NT2/D1 (cell line): ENCODE measurements at regions not wholly inside any gene's neighbourhood (a gene's known extent, or its start where the extent isn't known, plus 50 kb on each side); places are given as distances from the start of the nearest gene placed in this dataset.

Experiments
- DNase-seq: peaks from one replicate; pipeline ENCODE4 v3.0.0-alpha.2; 2011; ENCODE audit warnings: low read depth, low spot score
- H3K27me3 ChIP-seq: 2 replicates; pipeline ENCODE4 v1.6.0; 2011; ENCODE audit warnings: mild to moderate bottlenecking; ENCODE audit not compliant: insufficient read length, insufficient read depth
- H3K36me3 ChIP-seq: 2 replicates; pipeline ENCODE4 v1.6.1; 2011; ENCODE audit warnings: mild to moderate bottlenecking, low read length, mixed read lengths; ENCODE audit not compliant: insufficient read depth, insufficient read length
- H3K4me1 ChIP-seq: 2 replicates; pipeline ENCODE4 v1.5.1; 2011; ENCODE audit not compliant: insufficient read depth, insufficient read length
- H3K4me3 ChIP-seq: 2 replicates; pipeline ENCODE4 v1.5.1; 2011; ENCODE audit warnings: low read depth; ENCODE audit not compliant: insufficient read length
- H3K9ac ChIP-seq: 2 replicates; pipeline ENCODE4 v1.6.0; 2011; ENCODE audit warnings: low read depth; ENCODE audit not compliant: insufficient read length
- H3K9me3 ChIP-seq: 2 replicates; pipeline ENCODE4 v1.5.1; 2011; ENCODE audit warnings: mild to moderate bottlenecking, low read length; ENCODE audit not compliant: insufficient read depth
- SUZ12 ChIP-seq: IDR thresholded peaks from 2 replicates; pipeline ENCODE4 v1.6.1; 2011; ENCODE audit not compliant: insufficient read length, insufficient read depth; ENCODE audit errors: extremely low read depth
- YY1 ChIP-seq: IDR thresholded peaks from 2 replicates; pipeline ENCODE4 v1.6.1; 2011; ENCODE audit not compliant: insufficient read length, insufficient read depth
- ZNF274 ChIP-seq: IDR thresholded peaks from 2 replicates; pipeline ENCODE4 v1.6.1; 2011; ENCODE audit warnings: mild to moderate bottlenecking, low read depth, low read length

DNA sequence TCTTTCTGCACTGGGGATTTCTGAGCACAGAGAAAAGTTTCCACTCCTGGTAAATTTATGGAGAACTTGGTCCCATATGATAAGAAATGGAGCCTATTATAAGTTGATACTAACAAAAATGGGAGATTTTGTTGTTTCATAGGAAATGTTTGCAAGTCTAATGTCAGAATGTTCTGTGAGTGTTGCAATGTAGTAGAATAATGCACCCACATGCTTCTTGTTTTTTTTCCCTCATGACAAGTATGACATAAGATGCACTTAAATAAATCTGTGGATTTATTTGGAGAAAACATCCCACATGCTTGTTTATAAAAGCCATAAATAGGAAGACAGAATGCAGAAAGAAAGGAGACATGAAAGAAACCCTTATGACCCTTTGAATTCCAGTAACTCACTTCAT lies 50.8 kb upstream of the KCNJ6 start:
- no peaks in the 10 kb centered on the region for H3K27me3 ChIP-seq

DNA sequence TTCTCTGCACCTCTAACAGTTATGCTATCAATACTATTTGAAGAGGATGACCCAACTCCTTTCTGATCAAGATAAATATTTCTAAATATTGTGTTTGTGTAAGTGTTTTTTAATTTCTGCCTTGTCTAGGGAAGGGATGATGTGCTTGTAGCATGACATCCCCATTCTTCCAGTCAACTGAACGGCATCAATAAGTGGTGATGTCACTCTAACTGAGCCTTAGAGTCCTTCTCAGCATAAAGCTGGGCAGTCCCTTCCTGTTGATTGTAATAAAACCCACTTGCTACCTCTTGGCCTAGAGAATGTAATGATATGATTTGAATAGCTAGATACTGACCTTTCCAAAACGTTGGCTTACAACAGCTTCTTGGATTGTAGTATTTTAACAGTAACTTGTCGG lies 52.5 kb upstream of the KCNJ6 start:
- no peaks in the 10 kb centered on the region for H3K27me3 ChIP-seq
- no peaks in the 10 kb centered on the region for H3K4me1 ChIP-seq
- no peak overlapping the region for H3K9ac ChIP-seq
- no peak for DNase-seq
- TF ChIP-seq YY1: no peak
- no peak for TF ChIP-seq SUZ12
- TF ChIP-seq ZNF274: no peak
- no peaks in the 10 kb centered on the region for H3K36me3 ChIP-seq
- no peaks in the 10 kb centered on the region for H3K9me3 ChIP-seq
- H3K4me3 ChIP-seq: no peak overlapping the region

More for the DNA sequence above, 50.8 kb upstream of the KCNJ6 start:
- Histone ChIP-seq H3K9ac (no peak overlapping the region), H3K4me3 (no peak overlapping the region), H3K36me3 (no peaks in the 10 kb centered on the region), H3K9me3 (no peaks in the 10 kb centered on the region), H3K4me1 (no peaks in the 10 kb centered on the region)
- no peak for TF ChIP-seq ZNF274
- no peak for TF ChIP-seq YY1
- no peak for TF ChIP-seq SUZ12
- DNase-seq: no peak

DNA sequence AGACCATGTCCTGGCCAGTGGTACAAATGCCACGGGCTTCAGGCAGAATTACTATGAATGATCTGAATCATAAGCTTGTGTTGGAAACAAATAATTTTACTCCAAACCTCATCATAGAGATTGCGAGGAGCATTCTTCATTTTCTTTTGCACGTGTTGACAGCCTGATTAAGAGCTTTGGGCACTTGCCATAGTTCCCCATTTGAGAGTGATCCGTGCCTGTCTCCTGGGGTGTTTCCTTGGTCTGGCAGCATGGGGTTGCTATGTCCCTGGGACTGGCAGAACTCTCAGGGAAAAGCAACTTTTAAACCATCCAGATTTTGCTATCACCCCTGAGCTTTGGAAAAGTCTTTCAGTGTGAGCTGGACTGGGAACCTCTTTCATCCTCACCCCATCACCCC lies 54.3 kb upstream of the KCNJ6 start:
- Histone ChIP-seq H3K9ac (no peak overlapping the region), H3K4me3 (no peak overlapping the region), H3K9me3 (no peaks in the 10 kb centered on the region), H3K4me1 (no peaks in the 10 kb centered on the region), H3K27me3 (no peaks in the 10 kb centered on the region), H3K36me3 (no peaks in the 10 kb centered on the region)
- TF ChIP-seq ZNF274 (no peak), YY1 (no peak)
- no peak for DNase-seq

DNA sequence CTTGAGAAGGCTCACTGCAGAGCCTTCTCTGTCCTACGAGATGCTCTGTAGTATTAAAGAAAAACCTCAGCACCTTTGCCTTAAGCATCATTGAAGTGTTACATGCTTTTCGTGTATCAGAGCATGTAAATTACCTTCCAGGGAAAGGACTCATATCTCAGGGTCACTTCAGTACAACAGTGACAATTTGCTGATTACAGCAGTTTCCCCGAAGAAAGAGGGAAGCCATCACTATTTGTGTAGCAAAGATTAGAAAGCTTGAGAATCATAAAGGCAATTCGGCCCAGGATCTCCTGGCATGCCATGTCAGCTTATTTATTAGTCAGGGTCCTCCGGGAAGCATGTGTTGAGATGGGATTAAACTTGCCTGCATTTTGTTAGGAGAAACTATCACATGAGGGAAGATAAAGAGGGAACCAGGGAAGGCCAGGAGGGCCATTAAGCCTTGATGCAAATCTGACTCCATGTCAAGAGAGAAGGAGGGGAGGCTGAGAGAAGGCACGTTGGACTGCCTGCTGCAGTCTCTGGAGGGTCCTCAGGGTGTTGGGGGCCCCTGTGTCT lies 55.2 kb upstream of the KCNJ6 start:
- Histone ChIP-seq H3K27me3 (no peaks in the 10 kb centered on the region), H3K36me3 (no peaks in the 10 kb centered on the region), H3K4me3 (no peak overlapping the region), H3K4me1 (no peaks in the 10 kb centered on the region), H3K9me3 (no peaks in the 10 kb centered on the region), H3K9ac (no peak overlapping the region)
- DNase-seq: no peak
- no peak for TF ChIP-seq YY1
- TF ChIP-seq ZNF274: no peak
- no peak for TF ChIP-seq SUZ12

DNA sequence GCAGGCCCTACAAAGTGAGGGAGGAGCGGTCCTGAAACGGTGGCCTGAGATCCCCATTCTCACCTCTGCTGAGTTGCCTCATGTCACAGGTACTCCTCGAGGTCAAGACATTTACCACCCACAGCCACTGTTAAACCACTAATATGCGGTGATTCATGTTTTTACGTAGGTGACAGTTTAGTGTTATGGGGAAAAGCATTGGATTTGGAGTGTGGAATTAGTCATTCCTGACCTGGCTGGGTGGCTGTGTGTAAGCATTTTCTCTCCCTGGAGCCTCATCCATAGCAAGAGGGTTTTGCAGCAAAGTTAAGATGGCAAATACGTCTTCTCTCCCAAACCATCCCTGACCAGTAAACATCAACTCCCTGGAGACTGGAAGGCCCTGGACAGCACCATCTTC lies 57.8 kb upstream of the KCNJ6 start:
- no peak for DNase-seq
- Histone ChIP-seq H3K4me3 (no peak overlapping the region), H3K4me1 (no peaks in the 10 kb centered on the region), H3K36me3 (no peaks in the 10 kb centered on the region), H3K9ac (no peak overlapping the region), H3K27me3 (no peaks in the 10 kb centered on the region), H3K9me3 (no peaks in the 10 kb centered on the region)
- no peak for TF ChIP-seq ZNF274
- no peak for TF ChIP-seq YY1
- no peak for TF ChIP-seq SUZ12

DNA sequence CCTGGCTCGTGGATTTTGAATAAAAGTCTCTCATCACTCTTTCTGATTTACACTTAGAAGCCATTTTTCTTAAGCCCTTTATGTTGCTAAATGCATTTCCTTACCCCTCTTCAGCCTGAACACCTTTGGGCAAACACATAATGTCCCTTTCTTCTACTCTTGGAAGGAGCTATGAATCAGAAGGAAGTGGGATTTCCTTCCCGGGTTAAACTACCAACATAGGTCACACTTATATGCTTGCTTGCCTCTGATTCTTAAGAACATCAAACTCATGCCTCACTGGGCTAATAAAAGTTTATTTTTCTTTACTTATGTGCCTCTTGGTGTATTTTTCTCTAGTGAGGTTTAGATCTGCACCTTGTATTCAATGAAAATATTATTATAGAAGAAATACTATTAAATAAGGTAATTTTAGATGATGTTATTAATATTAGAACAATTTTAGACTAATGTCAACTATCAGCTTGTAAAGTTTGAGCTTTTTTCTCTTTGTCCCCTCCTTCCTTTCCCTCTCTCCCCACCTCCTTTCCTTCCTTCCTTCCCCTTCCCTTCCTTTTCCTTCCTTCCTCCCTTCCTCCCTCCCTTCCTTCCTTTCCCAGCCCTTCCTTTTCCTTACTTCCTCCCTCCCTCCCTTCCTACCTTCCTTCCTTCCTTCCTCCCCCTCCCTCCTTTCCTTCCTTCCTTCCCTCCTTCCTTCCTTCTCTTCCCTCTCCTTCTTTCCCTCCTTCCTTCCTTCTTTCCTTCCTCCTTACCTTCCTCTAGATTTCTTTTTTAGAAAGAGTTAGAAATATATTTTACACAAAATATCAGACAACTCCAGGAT lies 66.5 kb upstream of the KCNJ6 start:
- TF ChIP-seq SUZ12: no peak
- TF ChIP-seq YY1: no peak
- TF ChIP-seq ZNF274: no peak
- Histone ChIP-seq H3K9ac (no peak overlapping the region), H3K4me3 (no peak overlapping the region), H3K9me3 (no peaks in the 10 kb centered on the region; the same call in 1 of the 2 replicates), H3K36me3 (no peaks in the 10 kb centered on the region), H3K27me3 (no peaks in the 10 kb centered on the region), H3K4me1 (no peaks in the 10 kb centered on the region)
- DNase-seq: no peak

DNA sequence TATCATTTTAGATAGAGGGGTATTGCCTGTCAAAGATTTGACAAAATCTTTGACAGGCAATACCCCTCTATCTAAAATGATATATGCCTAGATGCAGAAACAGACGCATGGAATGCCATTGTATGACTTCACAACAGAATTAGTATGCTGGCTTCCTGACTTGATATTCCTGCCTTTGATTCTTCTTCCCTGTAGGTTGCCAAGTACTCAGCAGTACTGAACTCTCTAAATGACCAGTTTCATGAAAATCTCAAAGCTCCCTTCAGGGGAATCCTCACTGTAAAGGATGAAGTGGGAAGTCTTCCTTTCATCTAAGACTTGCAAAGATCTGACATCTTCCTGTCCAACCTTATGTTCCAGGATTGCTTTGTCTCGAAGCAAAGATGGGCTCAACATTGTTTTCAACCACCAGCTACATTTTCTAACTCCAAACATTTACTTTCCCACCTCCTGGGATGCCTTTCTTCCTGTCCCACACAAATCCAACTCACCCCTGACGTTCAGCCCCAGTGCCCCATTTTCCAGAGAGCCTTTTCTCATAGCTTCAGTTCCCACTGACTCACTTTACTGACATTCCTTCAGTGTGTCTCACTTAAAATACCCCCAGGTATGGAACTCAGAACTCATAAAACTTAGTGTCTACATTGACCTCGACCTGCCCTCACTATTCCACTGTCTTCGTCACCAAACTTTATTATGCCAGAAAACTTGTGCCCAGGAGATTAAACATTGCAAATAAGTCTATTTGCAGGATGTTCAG lies 67.3 kb upstream of the KCNJ6 start:
- Histone ChIP-seq H3K4me3 (no peak overlapping the region), H3K9me3 (no peaks in the 10 kb centered on the region; the same call in 1 of the 2 replicates), H3K36me3 (no peaks in the 10 kb centered on the region), H3K27me3 (no peaks in the 10 kb centered on the region), H3K9ac (no peak overlapping the region), H3K4me1 (no peaks in the 10 kb centered on the region)
- DNase-seq: no peak
- no peak for TF ChIP-seq YY1
- no peak for TF ChIP-seq ZNF274
- TF ChIP-seq SUZ12: no peak
